ENCODE measurements at regions not wholly inside any gene's neighbourhood (a gene's known extent, or its start where the extent isn't known, plus 50 kb on each side); places are given as distances from the start of the nearest gene placed in this dataset.

DNA sequence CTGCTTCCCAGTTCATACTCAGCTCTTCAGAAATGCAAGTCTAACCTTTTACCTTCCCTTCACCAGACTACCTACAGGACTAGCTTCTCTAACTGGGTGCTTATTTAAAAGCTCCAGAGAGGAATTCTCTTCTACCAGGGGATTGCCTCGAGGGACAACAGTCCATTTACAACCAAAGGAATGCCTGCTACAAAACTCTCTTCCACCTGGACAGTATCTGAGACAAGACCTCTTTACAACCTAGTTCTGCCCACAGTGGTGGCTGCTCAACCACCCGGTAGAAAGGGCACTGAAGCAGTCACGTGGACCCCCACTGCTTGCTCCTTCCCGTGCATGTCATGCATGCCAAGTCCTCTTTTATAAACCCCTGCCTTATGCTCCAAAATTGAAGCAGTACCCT lies 158.1 kb upstream of the ANXA10 start:
- Mint-ChIP-seq H3K27ac (ENCODE audit: unreplicated experiment) (no peak overlapping the region), H3K27me3 (ENCODE audit: unreplicated experiment) (no peaks in the 10 kb centered on the region), H3K9me3 (ENCODE audit: low read depth, unreplicated experiment) (no peaks in the 10 kb centered on the region), H3K4me3 (ENCODE audit: low read depth, unreplicated experiment) (no peak overlapping the region), H3K4me1 (ENCODE audit: low read depth, unreplicated experiment) (no peaks in the 10 kb centered on the region), H3K36me3 (ENCODE audit: insufficient read depth, unreplicated experiment) (no peaks in the 10 kb centered on the region)
- CTCF ChIA-PET: no interaction called here
- DNase-seq: no peak
- TF ChIP-seq, protein P1, sequence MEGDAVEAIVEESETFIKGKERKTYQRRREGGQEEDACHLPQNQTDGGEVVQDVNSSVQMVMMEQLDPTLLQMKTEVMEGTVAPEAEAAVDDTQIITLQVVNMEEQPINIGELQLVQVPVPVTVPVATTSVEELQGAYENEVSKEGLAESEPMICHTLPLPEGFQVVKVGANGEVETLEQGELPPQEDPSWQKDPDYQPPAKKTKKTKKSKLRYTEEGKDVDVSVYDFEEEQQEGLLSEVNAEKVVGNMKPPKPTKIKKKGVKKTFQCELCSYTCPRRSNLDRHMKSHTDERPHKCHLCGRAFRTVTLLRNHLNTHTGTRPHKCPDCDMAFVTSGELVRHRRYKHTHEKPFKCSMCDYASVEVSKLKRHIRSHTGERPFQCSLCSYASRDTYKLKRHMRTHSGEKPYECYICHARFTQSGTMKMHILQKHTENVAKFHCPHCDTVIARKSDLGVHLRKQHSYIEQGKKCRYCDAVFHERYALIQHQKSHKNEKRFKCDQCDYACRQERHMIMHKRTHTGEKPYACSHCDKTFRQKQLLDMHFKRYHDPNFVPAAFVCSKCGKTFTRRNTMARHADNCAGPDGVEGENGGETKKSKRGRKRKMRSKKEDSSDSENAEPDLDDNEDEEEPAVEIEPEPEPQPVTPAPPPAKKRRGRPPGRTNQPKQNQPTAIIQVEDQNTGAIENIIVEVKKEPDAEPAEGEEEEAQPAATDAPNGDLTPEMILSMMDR (IDR thresholded peaks at IDR 0.05; ENCODE audit: unreplicated experiment): no peak
- intact Hi-C loops (cut with micrococcal nuclease; ENCODE audit: unreplicated experiment): no loop called here
- BruUV-seq (replicated peaks): no TSS peak

- no peaks in the 10 kb centered on the region for H3K9me3 Mint-ChIP-seq (ENCODE audit: low read depth, unreplicated experiment)
- CTCF ChIA-PET: no interaction called here
- no peaks in the 10 kb centered on the region for H3K4me1 Mint-ChIP-seq (ENCODE audit: low read depth, unreplicated experiment)
- no peak overlapping the region for H3K4me3 Mint-ChIP-seq (ENCODE audit: low read depth, unreplicated experiment)
- intact Hi-C loops (cut with micrococcal nuclease; ENCODE audit: unreplicated experiment): no loop called here
- no peaks in the 10 kb centered on the region for H3K36me3 Mint-ChIP-seq (ENCODE audit: insufficient read depth, unreplicated experiment)
- no peaks in the 10 kb centered on the region for H3K27me3 Mint-ChIP-seq (ENCODE audit: unreplicated experiment)
- TF ChIP-seq, protein P1 (IDR thresholded peaks at IDR 0.05; ENCODE audit: unreplicated experiment): no peak
- DNase-seq: no peak
- H3K27ac Mint-ChIP-seq (ENCODE audit: unreplicated experiment): no peak overlapping the region
- no TSS peak for BruUV-seq (replicated peaks)
These were observed 152.3 kb upstream of the ANXA10 start for GRCh38 chr4:167939863-167940616.

DNA sequence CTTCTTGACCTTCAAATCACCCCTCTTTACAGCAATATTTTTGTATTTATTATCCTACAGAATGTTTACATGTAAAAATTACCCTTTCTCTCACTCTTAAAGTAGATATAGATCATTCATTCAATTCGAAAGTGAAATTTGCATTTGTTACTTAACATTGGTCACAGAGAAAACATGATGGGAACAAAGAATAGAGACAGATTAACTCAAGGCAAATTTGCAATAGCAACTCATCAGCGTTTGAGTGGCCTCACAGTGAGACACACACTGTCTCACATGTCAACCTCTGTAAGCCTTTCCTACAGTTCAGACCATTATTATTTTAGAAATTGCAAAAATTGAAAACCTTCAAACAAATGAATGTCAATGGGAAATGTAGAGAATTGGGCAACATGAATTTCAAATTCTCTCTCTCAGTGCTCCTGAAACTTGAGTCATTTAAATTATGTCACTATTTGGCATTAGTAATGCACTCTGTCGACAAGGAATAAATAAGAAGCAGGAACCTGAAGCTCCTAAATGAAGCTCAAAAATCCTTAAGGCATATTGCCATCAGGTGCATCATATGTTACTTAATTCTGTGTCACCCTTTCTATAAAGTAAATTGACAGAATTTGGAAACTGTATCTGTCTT lies 148.3 kb upstream of the ANXA10 start:
- no peak for DNase-seq
- H3K27me3 Mint-ChIP-seq (ENCODE audit: unreplicated experiment): no peaks in the 10 kb centered on the region
- H3K36me3 Mint-ChIP-seq (ENCODE audit: insufficient read depth, unreplicated experiment): no peaks in the 10 kb centered on the region
- CTCF ChIA-PET: no interaction called here
- intact Hi-C loops (cut with micrococcal nuclease; ENCODE audit: unreplicated experiment): no loop called here
- TF ChIP-seq, protein P1 (IDR thresholded peaks at IDR 0.05; ENCODE audit: unreplicated experiment): no peak
- H3K4me1 Mint-ChIP-seq (ENCODE audit: low read depth, unreplicated experiment): no peaks in the 10 kb centered on the region
- H3K27ac Mint-ChIP-seq (ENCODE audit: unreplicated experiment): no peak overlapping the region
- H3K9me3 Mint-ChIP-seq (ENCODE audit: low read depth, unreplicated experiment): no peaks in the 10 kb centered on the region
- no TSS peak for BruUV-seq (replicated peaks)
- no peak overlapping the region for H3K4me3 Mint-ChIP-seq (ENCODE audit: low read depth, unreplicated experiment)

GRCh38 chr4:167944721-167945120 lies 147.6 kb upstream of the ANXA10 start:
- TF ChIP-seq, protein P1 (IDR thresholded peaks at IDR 0.05; ENCODE audit: unreplicated experiment): no peak
- no peaks in the 10 kb centered on the region for H3K9me3 Mint-ChIP-seq (ENCODE audit: low read depth, unreplicated experiment)
- no peaks in the 10 kb centered on the region for H3K4me1 Mint-ChIP-seq (ENCODE audit: low read depth, unreplicated experiment)
- CTCF ChIA-PET: no interaction called here
- H3K4me3 Mint-ChIP-seq (ENCODE audit: low read depth, unreplicated experiment): no peak overlapping the region
- no TSS peak for BruUV-seq (replicated peaks)
- H3K36me3 Mint-ChIP-seq (ENCODE audit: insufficient read depth, unreplicated experiment): no peaks in the 10 kb centered on the region
- no peaks in the 10 kb centered on the region for H3K27me3 Mint-ChIP-seq (ENCODE audit: unreplicated experiment)
- no peak overlapping the region for H3K27ac Mint-ChIP-seq (ENCODE audit: unreplicated experiment)
- intact Hi-C loops (cut with micrococcal nuclease; ENCODE audit: unreplicated experiment): no loop called here
- no peak for DNase-seq

Measured in Calu3 (cell line).